NCI-H524 (cell line): ENCODE measurements at regions not wholly inside any gene's neighbourhood (a gene's known extent, or its start where the extent isn't known, plus 50 kb on each side); places are given as distances from the start of the nearest gene placed in this dataset.
"Not testable (repeated sequence)": the region's sequence is repeated elsewhere in the genome, so short reads cannot be mapped to it uniquely, and the experiment has no call there.

Experiments
- DNase-seq, 2 experiments: peaks; one replicate each; lab custom pipeline; 2025; lab: John Stamatoyannopoulos, UW

DNA sequence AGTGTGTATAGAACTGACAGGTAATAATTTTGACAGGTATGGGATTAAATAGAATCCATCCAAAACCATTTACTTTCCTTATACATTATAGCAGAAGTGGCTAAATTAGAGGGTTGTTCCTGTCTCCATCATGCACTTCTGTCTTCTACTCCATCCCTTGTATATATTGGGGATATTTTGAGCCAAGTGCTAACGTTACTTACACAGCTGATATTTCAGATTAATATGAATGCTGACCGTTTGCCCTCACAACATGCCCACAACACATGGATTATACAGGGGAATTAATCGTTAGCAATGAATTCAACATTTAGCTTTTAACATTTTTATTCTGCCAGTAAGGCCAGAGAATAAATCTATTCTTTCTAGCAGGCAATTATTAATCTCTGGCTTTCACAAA is 1125.0 kb upstream of the FAM98A start:
- DNase-seq, result no peak

DNA sequence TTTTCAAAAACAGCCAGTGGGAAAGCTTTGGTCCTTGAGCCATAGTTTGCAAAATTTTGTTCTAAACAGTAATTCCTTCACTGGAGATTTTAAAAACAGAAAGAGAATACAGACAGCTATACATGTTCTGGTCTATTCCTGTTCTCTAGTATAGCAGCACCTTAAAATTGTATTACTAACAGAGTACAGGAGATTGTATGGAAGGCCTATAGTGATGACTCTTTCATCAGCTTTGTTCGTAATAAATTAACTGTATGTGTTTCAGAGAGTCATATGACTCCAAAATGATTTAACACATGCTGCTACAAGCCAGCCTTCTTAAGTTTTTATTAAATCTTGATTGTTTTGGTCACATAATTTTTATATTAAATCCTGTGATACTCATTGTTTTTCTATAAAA is 1124.6 kb upstream of the FAM98A start:
- no peak for DNase-seq

DNA sequence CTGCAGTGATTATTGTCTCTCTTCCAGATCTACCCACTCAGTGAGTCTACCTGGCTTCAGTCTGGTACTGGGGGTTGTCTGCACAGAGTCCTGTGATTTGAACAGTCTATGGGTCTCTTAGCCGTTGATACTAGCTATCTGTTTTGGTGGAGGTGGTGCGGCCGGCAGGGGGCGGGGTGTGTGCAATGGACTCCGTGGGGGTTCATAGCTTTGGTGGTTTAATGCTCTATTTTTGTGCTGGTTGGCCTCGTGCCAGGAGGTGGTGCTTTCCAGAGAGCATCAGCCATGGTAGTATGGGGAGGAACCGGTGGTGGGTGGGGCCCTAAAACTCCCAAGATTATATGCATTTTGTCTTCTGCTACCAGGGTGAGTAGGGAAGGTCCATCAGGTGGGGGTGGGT is 1120.1 kb upstream of the FAM98A start:
- DNase-seq, result no peak

DNA sequence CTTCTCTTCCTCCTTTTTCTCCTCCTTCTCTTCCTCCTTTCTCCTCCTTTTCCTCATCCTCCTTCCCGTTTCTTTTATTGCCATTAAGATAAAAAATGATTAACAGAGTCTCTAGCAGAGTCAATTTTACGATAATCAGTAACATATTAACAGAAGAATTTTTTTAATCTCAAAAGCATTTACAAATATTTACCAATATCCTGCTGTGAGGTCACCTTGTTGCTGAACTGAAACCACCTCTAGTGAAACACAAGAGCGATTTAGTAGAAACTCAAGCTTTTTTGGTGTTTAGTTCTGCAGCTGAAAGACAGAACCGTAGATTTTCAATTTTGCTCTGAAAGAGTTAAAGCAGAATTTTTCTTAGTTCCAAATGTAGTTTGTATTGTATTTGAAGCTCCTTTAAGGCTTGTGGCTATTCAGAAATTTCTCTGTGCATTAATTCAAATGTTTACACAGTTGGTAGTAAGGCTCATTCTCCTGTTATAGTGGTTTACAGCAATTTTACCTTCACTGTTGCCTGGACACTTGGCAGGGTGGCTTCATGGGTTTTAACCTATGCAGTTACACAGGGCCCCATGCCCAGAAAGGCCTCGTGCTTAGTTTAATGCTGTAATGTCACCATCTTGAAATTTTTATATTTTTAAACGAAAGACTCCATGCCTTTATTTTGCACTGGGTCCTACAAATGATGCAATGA is 1106.6 kb upstream of the FAM98A start:
- DNase-seq, result no peak

DNA sequence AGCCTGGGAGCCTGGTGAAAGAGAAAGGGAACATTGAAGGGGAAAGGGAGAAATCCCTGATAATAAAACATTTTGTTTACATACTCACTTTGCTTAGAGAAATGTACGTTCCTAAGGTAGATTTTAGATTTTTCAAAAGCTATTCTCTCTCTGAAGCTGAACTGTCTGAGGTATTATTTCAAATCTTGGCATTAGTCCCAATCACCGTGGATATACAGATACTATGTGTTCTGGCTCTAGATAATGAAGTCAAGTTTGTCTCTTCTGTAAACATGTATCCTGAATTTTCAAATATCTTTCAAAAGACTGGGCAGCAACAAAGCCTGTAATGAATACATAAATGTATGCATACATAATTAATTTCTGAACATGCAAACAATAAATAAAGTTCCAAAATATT is 1104.2 kb upstream of the FAM98A start:
- no peak for DNase-seq

DNA sequence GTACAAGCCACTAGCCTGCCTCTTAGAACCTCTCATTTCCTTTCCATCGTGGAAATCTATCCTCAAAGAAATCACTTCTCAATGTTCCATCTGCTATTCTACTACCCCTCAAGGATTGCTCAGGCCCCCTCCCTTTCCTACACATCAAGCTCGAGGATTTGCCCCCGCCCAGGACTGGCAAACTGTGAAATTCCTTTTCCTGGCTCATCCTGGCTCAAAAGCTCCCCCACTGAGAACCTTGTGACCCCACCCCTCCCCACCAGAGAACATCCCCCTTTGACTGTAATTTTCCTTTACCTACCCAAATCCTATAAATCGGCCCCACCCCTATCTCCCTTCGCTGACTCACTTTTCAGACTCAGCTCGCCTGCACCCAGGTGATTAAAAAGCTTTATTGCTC is 1103.3 kb upstream of the FAM98A start:
- not testable (repeated sequence) for DNase-seq

DNA sequence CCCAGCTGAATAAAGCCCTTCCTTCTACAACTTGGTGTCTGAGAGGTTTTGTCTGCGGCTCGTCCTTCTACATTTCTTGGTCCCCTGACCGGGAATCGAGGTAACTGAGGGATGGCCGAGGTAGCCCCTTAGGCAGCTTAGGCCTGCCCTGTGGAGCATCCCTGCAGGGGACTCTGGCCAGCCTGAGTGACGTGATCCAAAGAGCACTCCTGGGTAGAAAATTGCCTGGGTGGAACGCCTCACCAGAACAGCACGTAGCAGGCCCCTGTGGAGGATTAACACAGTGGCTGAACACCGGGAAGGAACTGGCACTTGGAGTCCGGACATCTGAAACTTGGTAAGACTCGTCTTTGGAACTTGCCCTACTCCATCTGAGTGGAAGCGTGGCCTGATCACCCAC is 1078.5 kb upstream of the FAM98A start:
- not testable (repeated sequence) for DNase-seq

DNA sequence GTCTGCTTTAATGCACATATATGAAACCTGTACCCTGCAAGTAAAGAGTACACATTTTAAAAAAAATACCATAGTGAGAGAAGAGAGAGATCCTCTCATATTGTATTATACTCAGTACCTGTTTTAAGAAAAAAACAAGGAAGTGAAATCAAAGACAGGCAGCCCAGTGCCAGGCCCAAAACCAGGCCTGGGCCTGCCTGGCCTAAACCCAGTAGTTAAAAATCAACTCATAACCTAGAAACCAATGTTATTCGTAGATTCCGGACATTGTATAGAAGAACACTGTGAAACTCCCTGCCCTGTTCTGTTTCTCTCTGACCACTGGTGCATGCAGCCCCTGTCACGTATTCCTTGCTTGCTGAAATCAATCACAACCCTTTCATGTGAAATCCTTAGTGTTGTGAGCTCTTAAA is 1078.0 kb upstream of the FAM98A start:
- not testable (repeated sequence) for DNase-seq

DNA sequence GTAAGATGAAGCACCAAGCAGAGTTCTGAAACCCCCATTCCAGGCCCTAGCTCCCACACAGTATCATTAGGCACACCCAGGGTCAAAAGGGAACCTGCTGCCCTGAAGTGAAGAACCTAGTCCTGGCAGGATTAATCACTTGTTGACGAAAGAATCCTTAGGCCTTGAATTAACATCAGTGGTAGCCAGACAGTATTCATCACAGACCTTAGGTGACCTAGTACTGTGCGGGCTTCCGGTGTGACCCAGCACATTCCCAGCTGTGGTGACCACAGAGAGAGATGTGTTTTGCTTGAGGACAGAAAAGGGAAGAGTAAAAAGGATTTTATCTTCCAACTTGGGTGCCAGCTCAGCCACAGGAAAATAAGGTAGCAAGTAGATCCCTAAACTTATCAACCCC is 1071.4 kb upstream of the FAM98A start:
- no peak for DNase-seq

DNA sequence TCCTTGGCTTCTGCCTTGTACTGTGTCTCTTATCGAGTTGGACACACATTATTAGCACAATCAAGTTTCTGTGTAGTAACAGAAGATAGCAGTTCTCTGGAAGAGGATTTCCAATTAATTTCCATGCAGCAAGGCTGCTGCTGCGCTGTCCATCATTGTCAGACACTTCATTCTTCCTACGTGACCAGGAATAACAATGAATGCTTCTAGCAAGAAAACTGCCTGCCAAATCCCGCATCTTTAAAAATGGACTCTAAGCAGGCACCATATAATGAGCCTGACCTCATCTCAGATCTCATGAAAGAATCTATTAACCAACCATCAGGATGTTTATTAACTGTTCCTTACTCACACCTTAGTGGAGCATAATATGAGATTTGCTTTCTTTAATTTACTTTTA is 1067.7 kb upstream of the FAM98A start:
- DNase-seq, result no peak

DNA sequence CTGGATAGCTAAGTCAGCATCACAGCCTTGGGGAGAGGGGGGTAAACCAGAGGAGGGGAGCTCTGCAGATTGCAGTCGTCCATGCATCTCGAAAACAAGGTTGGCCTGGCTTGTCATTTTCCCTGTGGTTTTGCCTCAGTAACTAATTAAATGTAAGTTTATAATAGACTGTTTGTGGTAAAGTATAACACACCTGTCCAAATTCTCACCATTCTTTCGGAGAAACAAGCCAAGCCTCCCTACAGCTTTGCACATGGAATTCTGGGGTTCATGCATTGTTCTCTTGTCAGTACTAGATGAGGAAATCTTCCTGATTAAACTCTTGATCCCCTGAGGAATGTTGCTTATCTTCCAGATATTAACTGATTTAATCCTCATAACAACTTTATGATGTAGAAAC is 1065.2 kb upstream of the FAM98A start:
- no peak for DNase-seq

DNA sequence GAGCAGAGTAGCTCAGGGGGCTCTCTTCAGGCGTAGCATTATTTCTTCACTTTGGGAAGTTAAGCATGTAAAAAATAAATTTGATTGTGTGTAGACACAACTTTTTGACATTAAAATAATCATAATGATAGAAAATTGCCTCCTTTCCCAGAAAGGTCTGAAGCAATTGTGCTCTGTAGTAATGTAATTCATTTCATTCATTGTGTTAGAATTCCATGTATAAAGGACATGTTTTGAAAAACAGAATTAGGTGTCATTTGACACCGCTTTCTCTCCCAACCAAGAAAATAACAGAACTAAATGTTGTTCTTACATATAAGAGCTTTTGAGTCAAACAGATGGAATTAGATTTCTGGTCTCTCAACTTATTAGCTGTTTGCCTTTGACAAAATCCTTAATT is 1064.2 kb upstream of the FAM98A start:
- DNase-seq, result no peak

DNA sequence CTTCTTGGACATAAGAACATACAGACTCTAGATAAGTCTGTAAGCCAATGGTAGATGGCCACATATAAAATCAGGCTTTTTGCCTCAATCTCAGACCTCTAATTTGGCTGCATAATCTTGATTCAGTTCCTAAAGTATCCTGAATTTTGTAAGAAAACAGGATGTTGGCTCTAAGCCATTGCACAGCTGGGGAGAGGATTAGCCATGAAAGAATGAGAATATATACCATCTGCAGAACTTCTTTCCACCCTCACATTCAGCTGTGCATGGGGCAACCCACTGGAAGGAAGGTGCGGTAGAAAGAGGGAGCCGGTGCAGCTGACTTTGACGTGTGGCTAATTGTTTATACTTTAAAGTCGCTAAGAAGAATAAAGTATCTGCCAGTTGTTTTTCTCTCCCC is 1061.6 kb upstream of the FAM98A start:
- peak in 1 of 2 experiments; percentile 19 for DNase-seq

DNA sequence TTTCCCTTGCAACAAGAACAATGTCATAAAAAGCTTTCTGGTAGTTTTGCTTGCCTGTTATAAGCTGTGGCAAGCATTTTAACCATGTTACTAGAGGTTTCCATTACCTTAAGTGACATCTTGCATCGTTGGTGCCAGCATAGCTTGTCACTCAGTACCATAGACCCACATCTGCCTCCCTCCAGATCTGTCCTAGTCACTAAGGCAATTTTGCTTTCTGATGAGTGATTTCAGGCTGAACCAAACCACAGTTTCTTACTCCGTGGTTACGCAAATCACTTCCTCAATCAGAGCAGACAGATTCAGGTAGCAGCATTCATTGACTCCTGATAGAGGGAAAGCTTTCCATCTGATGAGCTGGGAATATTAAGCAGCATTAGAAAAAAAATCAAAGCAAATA is 1057.5 kb upstream of the FAM98A start:
- no peak for DNase-seq

DNA sequence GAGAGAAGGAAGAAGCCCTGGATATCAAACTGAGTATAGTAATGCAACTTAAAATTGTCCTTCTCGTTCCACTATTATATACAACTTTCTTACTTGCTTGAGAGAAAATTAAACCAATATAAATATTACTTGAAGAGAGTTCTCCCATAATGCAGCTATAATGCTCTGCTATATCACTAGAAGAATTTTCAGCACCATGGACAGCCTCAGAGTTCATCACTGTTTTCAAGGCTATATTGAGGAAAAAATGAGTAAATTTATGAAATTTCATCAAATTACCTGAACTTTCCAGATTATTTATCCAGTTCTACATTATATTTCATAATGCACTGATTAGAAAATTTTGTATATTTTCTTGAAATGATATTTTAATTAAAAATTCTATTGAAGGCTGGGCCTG is 1053.5 kb upstream of the FAM98A start:
- no peak for DNase-seq

DNA sequence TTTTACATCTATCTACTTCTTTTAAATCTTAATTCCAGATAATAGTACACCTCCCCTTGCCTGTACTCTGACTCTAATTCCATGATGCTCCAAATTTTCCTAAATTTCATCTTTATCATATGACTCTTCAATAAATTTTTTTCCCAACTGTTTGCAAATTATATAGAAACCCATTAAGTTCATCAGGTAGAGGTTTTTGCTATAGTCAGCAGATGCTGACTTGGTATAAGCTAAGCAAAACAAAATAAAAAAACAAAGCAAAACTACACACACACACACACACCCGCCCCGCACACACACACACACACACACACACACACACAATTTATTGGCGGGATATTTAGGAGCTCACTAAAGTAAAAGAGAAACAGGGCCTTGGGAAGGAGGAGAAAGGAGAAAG is 1047.8 kb upstream of the FAM98A start:
- no peak for DNase-seq

DNA sequence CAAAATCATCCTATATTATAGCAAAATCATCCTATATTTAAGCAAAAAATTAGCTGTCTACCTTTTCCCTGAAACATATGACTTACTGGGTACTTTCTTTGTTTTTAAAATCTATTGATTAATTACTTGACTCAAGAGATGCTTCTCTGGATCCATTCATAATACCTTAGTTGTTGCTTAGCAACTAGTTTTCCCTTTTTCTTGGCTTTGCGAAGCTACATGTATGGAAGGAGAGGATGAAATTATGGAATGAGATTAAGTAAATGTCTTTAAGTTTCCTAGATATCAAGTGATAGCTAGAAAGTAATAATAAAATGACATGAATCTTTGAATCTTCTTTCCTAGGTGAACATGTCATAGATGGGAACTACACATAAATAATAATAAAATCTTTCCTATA is 1033.2 kb upstream of the FAM98A start:
- DNase-seq, result no peak

DNA sequence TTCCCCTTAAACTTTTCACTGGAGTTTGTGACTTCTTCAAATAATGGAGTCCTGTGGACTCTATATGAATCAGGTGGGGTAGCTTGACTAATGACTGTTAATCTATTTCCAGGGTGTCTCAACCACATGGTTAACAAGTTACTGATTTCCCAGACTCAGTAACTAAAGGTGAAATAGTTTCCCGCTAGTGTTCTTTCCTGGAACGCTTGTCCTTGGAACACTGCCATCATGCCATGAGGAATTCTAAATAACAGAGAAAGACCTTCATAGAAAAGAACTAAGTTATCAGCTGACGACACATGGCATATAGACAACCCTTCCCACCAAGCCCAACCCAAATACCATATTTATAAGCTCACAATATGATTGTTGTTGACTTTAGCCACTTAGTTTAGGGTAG is 1027.9 kb upstream of the FAM98A start:
- no peak for DNase-seq

DNA sequence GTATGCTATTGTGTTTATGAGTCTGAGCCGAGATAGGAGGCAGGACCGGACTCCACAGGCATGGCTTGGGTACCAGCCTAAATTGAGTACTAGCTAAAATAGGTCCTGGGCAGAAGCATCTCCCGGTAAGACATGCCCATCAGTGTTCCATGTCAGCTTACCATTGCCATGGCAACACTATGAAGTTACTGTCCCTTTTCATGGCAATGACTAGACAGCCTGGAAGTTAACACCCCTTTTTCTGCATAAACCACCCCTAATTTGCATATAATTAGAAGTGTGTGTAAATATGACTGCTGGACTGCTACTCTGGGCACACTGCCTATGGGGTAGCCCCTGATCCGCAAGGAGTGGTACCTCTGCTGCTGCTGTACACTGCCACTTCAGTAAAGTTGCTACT is 1005.1 kb upstream of the FAM98A start:
- DNase-seq, result no peak

DNA sequence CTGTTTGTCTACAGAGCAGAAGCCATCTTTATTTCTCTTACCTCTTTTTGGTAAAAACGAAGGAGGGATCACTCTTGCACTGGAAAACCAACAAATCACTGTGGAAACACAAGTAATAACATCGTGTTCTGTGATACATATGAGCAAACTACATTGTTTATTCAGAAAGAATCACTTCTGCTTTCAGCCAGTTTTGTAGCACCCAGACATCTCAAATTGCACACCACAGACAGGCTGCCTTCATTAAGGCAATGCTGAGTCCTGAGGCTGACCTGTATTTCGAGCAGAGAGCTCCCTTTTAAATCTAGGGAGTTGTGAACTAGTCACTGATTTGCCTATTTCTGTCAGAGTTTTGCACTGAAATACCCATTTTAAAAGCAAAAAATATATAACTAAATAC is 1003.2 kb upstream of the FAM98A start:
- no peak for DNase-seq

DNA sequence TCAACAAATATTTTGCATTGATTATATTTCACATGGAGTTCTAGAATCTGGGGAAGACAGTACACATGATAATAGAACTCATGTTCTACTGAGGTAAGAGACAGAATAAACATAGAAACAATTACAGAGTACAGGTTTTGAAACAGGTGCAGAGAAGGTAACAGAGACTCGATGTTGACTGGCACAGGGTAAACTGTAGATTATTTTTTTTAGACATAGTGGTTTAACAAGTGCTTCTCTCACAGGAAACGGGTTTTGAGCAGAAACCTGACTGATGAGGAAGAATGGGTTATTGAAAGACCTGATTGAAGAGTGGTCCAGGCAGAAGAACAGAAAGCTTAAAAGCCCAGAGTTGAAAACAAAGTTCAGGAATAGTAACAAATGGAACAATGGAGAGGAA is 1002.5 kb upstream of the FAM98A start:
- no peak for DNase-seq

DNA sequence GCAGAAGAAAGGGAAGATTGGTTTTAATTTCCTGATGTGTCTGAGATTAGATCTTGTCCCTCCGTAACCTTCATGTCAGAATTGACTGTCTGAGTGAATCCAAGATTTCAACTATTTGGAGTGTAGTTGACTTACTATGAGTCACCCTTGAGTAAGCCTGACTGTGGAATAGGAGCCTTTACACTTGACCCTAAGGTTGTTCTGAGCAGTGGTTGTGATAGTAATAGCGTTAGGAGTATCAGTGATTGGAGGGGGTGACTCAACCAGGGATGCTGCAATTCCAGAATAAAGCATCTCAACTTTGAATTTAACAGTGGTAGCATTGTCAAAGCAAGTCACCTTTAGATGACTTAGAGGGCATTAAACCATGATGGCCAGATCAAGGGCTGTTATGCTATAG is 979.5 kb upstream of the FAM98A start:
- no peak for DNase-seq

DNA sequence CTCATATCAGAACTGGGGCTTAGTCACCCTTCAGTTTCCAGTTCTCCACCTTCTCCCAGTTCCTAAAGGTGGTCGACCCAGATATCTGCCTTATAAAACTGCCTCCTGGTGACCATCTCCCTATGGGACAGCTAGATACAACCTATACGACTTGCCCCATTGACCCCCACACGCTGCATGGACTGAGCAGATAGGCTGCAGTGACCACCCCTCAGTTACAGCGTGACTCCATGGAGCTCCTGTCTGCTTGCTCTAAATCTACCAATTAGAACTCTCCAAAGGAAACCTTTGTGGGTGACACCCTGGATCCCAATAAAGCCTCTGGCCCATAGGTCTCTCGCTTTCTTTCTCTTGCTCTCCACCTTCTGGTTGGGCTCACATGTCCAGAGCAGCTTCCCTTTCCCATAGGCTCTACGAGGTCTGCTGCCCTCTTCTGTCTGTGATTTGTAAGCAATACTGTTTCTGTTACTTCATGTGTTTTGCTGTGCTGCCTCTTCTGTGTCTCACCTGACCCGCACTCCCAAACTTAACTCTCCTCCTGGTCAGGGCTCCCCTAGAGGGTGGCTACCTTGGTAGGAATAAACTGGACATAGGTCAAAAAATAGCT is 971.3 kb upstream of the FAM98A start:
- DNase-seq, result peak; percentile 6 to 28

DNA sequence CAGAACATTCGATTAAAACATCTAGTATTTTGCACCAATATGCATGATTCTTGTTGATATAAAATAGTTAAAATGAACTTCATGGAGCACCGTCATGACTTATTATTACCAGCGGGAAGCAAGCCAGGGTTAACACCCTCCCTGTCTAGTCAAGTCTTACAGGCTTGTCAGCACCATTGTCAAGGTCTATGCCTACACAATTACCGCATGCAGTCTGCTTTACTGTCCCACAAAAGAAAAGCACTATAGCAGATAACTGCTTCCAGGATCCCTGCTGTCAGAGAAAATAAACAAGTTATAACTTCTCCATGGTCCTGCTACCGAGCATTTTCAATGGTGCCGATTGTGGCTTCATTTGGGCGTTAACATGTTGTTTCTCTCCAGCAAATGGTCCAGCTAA is 968.0 kb upstream of the FAM98A start:
- no peak for DNase-seq
